Skeletal muscle tissue (tissue), 3 donors: ENCODE measurements at regions not wholly inside any gene's neighbourhood (a gene's known extent, or its start where the extent isn't known, plus 50 kb on each side); places are given as distances from the start of the nearest gene placed in this dataset.

Experiments
- H3K27ac ChIP-seq: one replicate; pipeline ENCODE4 v1.7.0; 2013; ENCODE audit warnings: mild to moderate bottlenecking, low read depth, low read length, inconsistent platforms
- H3K27me3 ChIP-seq, 3 donors: one replicate each; pipeline ENCODE4 v1.7.0; 2013; ENCODE audit warnings: low read length in 3 of 3; ENCODE audit not compliant: control insufficient read depth in 3 of 3, insufficient read depth in 3 of 3
- H3K36me3 ChIP-seq, 3 donors: one replicate each; pipeline ENCODE4 v1.7.0; 2013; ENCODE audit warnings: low read length in 3 of 3; ENCODE audit not compliant: control insufficient read depth in 3 of 3, insufficient read depth in 3 of 3
- H3K4me1 ChIP-seq, 3 donors: one replicate each; pipeline ENCODE4 v1.7.0; 2013; ENCODE audit warnings: low read length in 3 of 3, mild to moderate bottlenecking in 3 of 3; ENCODE audit not compliant: control insufficient read depth in 3 of 3, insufficient read depth in 3 of 3
- H3K4me3 ChIP-seq, 3 donors: one replicate each; pipeline ENCODE4 v1.7.0; 2013; ENCODE audit warnings: low read length in 3 of 3
- H3K9ac ChIP-seq, 3 donors: one replicate each; pipeline ENCODE4 v1.7.0; 2013; ENCODE audit warnings: low read length in 3 of 3, mild to moderate bottlenecking in 3 of 3, moderate library complexity in 2 of 3, low read depth in 1 of 3
- H3K9me3 ChIP-seq, 3 donors: one replicate each; pipeline ENCODE4 v1.7.0; 2013; ENCODE audit warnings: low read length in 3 of 3; ENCODE audit not compliant: control insufficient read depth in 3 of 3
- donor health status: Osteomylitis.

- no peaks in the 10 kb centered on the region for H3K9me3 ChIP-seq
- no peak overlapping the region for H3K27ac ChIP-seq
- H3K4me1 ChIP-seq, result no peaks in the 10 kb centered on the region
- H3K36me3 ChIP-seq, result no peaks in the 10 kb centered on the region
- no peak overlapping the region for H3K9ac ChIP-seq
- H3K27me3 ChIP-seq, result no peaks in the 10 kb centered on the region
- H3K4me3 ChIP-seq, result no peak overlapping the region
Observed at GRCh38 chr20:24181151-24181550, 192.6 kb upstream of the GGTLC1 start.

- Histone ChIP-seq H3K4me1 (no peaks in the 10 kb centered on the region), H3K4me3 (no peak overlapping the region), H3K36me3 (no peaks in the 10 kb centered on the region), H3K9ac (no peak overlapping the region), H3K9me3 (peaks cover 0 to 5% (median 0%) of the 10 kb centered on the region in 3 donors), H3K27ac (no peak overlapping the region), H3K27me3 (peaks cover 0 to 4% (median 0%) of the 10 kb centered on the region in 3 donors)
Observed at GRCh38 chr20:24169256-24169655, 180.7 kb upstream of the GGTLC1 start.

DNA sequence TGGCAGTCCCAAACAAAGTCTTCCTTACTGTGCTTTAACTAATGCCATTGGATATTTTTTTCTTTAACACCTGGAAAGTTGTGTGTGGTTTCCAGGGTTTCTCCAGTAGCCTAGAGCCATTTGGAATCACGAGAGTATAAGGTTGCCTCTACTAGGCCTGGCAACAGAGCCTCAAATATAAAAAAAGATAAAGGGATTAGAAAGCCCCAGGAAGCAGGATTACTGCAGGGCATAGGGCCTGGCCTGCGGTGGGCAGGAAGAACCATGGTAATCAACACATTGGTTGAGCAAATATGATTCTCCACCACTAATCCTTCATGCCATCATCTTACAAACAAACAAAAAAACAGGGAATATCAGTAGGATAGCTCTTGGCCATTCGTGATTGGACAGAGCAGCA, 177.8 kb upstream of the GGTLC1 start:
- no peak overlapping the region for H3K27ac ChIP-seq
- H3K9me3 ChIP-seq, result no peaks in the 10 kb centered on the region
- no peak overlapping the region for H3K9ac ChIP-seq
- H3K4me3 ChIP-seq, result no peak overlapping the region
- no peaks in the 10 kb centered on the region for H3K36me3 ChIP-seq
- no peaks in the 10 kb centered on the region for H3K4me1 ChIP-seq
- no peaks in the 10 kb centered on the region for H3K27me3 ChIP-seq

- no peaks in the 10 kb centered on the region for H3K27me3 ChIP-seq
- H3K9ac ChIP-seq, result no peak overlapping the region
- H3K27ac ChIP-seq, result no peak overlapping the region
- no peak overlapping the region for H3K4me3 ChIP-seq
- H3K36me3 ChIP-seq, result no peaks in the 10 kb centered on the region
- no peaks in the 10 kb centered on the region for H3K4me1 ChIP-seq
- H3K9me3 ChIP-seq, result no peaks in the 10 kb centered on the region
Observed at GRCh38 chr20:24166123-24166381, 177.5 kb upstream of the GGTLC1 start.

DNA sequence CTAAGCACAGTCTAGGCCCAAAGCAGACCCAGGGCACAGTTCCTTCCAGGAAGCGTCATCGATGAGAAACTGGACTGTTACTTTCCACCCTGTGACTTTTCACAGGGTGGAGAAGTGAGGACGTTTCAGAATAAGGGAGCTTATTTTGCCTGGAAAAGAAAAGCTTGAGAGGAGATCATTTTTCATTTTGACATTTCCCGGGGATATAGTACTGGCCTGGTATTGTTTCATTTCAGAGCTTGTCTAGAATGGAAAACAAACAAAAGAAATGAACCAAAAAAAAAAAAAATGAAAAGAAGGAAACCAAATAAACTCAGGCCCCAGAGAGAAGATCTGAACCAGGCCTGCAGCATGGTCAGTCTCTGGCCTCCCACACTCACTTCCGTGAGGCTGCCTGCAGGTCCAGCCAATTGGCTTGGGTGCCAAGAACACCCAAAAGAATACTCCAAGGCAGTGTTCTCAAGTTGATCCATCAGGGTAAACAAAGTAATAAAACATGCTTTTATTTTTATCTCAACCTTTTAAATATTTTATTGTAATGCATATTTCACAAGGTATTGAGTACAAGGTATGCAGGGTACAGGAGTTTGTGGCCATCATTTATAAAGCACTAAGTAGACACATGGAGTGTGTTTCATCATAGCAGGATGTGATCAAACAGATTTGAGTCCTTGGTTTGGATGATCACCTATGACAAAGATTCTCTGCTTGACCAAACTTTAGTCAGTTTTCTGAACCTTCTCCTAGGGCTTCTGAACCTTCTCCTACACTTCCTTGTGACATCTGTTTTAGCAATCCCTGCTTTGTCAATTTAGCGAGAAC, 176.9 kb upstream of the GGTLC1 start:
- no peak overlapping the region for H3K9ac ChIP-seq
- H3K27ac ChIP-seq, result no peak overlapping the region
- no peaks in the 10 kb centered on the region for H3K27me3 ChIP-seq
- H3K36me3 ChIP-seq, result no peaks in the 10 kb centered on the region
- no peaks in the 10 kb centered on the region for H3K4me1 ChIP-seq
- H3K4me3 ChIP-seq, result no peak overlapping the region
- no peaks in the 10 kb centered on the region for H3K9me3 ChIP-seq

GRCh38 chr20:24164360-24164759, 175.8 kb upstream of the GGTLC1 start:
- Histone ChIP-seq H3K36me3 (no peaks in the 10 kb centered on the region), H3K9ac (no peak overlapping the region), H3K4me3 (no peak overlapping the region), H3K9me3 (no peaks in the 10 kb centered on the region), H3K4me1 (no peaks in the 10 kb centered on the region), H3K27ac (no peak overlapping the region), H3K27me3 (no peaks in the 10 kb centered on the region)

DNA sequence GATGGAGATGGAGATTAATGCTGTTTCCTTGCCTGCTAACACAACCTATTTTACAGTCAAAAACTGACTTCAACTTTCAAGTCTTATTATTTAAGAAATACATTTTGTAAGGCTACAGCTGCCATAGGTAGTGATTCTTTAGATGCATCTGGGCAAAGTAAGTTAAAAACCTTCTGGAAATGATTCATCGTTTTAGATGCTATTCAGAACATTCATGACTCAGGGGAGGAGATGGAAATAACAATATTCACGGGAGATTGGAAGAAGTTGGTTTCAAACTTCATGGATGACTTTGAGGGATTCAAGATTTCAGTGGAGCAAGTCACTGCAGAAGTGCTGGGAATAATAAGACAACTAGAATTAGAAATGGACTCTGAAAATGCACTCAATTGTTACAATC, 174.9 kb upstream of the GGTLC1 start:
- no peaks in the 10 kb centered on the region for H3K4me1 ChIP-seq
- no peaks in the 10 kb centered on the region for H3K9me3 ChIP-seq
- H3K9ac ChIP-seq, result no peak overlapping the region
- H3K4me3 ChIP-seq, result no peak overlapping the region
- no peaks in the 10 kb centered on the region for H3K27me3 ChIP-seq
- H3K36me3 ChIP-seq, result no peaks in the 10 kb centered on the region
- H3K27ac ChIP-seq, result no peak overlapping the region

DNA sequence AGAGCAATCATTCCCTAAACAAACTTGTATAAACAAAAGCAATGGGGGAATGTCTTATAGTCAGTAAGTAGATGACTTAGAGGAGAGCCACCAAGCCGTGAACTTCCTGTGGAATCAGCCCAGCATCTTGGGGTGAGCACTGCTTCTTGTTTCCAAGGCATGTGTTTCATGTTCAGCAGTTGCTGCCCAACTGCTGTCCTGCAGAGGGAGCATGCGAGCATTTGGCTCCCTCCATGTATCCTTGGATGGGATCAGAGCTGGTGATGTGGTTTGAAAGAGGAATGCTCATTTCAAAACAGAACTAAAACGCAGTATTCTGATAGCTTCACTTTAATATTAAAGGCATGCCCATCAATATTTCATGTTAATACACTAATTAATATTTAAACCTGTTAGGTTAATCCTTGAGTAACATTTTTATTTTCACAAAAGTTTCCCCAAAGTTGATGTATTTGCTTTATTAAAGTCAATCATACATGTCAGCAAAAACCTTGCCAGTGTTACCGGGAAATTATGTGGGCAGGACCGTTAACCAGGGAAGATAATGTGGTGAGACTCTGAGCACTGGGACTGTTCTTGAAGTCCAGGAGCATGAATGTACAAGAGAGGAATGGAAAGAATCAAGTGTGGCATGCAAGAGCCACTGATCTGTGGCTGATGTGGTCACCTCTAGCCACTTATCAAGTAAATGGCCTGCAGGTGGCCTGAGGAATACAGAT, 172.1 kb upstream of the GGTLC1 start:
- Histone ChIP-seq H3K27me3 (no peaks in the 10 kb centered on the region), H3K36me3 (no peaks in the 10 kb centered on the region), H3K9me3 (no peaks in the 10 kb centered on the region), H3K4me3 (no peak overlapping the region), H3K4me1 (no peaks in the 10 kb centered on the region), H3K9ac (no peak overlapping the region), H3K27ac (no peak overlapping the region)

DNA sequence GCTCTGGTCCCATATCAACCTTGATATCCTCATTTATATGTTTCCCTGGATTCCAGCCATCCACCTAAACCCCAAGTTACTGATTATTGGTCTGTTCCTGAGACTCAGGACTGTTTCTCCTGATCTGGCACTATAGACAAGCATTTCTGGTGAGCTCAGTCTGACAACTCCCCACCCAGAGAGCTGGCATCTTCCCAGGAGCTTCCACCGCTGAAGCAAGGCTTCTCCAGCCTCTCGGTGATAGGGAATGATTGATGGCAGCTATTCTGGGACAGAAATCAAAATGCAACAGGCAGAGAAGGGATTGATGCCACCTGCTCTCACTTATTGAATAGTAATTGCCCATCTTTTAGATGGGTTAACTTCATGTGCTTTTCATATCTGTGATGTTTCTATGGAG, 169.7 kb upstream of the GGTLC1 start:
- no peaks in the 10 kb centered on the region for H3K36me3 ChIP-seq
- H3K4me3 ChIP-seq, result no peak overlapping the region
- peaks cover 0 to 4% (median 3%) of the 10 kb centered on the region in 3 donors for H3K4me1 ChIP-seq
- peaks cover 0 to 2% (median 0%) of the 10 kb centered on the region in 3 donors for H3K27me3 ChIP-seq
- no peak overlapping the region for H3K27ac ChIP-seq
- no peak overlapping the region for H3K9ac ChIP-seq
- no peaks in the 10 kb centered on the region for H3K9me3 ChIP-seq

- no peak overlapping the region for H3K27ac ChIP-seq
- H3K4me1 ChIP-seq, result peaks cover 0 to 9% (median 4%) of the 10 kb centered on the region in 3 donors
- peaks cover 0 to 3% (median 0%) of the 10 kb centered on the region in 3 donors for H3K27me3 ChIP-seq
- H3K4me3 ChIP-seq, result no peak overlapping the region
- H3K36me3 ChIP-seq, result no peaks in the 10 kb centered on the region
- H3K9me3 ChIP-seq, result no peaks in the 10 kb centered on the region
- no peak overlapping the region for H3K9ac ChIP-seq
Observed at GRCh38 chr20:24157213-24157612, 168.6 kb upstream of the GGTLC1 start.
